ENCODE measurements at regions not wholly inside any gene's neighbourhood (a gene's known extent, or its start where the extent isn't known, plus 50 kb on each side); places are given as distances from the start of the nearest gene placed in this dataset.

DNA sequence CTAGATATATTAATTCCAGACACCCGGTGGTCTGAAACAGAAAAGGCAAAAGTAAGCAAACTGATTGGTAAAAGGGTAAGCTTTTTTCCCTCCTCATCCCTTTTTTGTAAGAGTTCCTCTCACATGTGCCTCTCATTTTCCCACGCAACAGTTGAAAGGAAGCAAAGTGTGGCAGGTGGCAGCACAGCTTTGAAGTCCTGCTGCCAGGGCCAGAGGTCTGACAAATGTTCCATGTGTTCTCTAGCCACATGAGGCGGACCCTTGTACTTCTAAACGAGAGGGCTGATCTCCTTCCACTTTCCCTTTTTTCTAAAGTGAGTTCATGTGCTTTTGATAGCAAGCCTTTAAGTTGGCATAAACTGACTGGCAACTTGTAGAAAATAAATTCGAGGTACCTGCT lies 217.5 kb downstream of the POLR1F start:
- DNase-seq (no peak), ATAC-seq (no peak)
- no peak overlapping the region for H3K4me3 ChIP-seq
- WGBS (ENCODE audit: insufficient coverage, low coverage, low lambda C conversion rate, missing lambda C conversion rate): 40% methylated on average over 5 of the region's 5 CpGs
- H3K36me3 ChIP-seq: no peaks in the 10 kb centered on the region
- intact Hi-C loops (cut with DNase I): no loop called here
- no peaks in the 10 kb centered on the region for H3K27me3 ChIP-seq
- H3K27ac ChIP-seq: no peak overlapping the region
- TF ChIP-seq CTCF (IDR thresholded peaks at IDR 0.05) (no peak), POLR2A (IDR thresholded peaks at IDR 0.05) (no peak)
- no peaks in the 10 kb centered on the region for H3K9me3 ChIP-seq
- no peaks in the 10 kb centered on the region for H3K4me1 ChIP-seq

DNA sequence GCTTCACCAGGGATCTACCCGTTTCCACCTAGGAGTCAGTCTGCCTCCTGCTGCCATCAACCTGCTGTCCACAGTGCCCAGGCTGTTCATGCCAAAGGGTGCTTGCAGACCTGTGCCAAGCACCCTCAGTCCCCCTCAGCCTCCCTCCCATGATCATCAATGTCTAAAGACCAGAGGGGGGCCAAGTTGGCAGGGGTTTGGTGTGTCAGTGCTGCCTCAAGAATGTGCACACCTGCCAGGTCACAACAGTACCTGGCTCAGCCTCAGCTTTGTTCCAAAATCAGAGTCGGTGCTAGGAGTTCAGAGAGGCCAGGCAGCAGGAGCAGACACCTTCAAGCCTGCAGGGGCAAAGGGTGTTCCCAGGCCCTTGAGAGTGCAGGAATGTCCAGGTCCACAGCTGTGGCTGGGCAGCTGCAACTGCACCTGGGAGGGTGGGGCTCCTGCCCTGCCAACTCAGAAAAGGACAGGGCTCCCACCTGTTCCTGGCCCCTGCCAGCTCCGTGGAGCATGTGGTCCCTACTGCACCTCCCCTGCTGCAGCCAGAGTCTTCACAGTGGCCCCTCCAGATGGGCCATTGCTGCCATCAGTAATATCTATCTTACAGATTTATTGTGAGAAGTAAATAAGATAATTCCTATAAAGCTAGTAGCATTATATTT lies 219.5 kb downstream of the POLR1F start:
- Histone ChIP-seq H3K4me3 (no peak overlapping the region), H3K27ac (no peak overlapping the region), H3K36me3 (no peaks in the 10 kb centered on the region), H3K9me3 (no peaks in the 10 kb centered on the region), H3K4me1 (no peaks in the 10 kb centered on the region), H3K27me3 (no peaks in the 10 kb centered on the region)
- DNase-seq: peak in 1 of 3 donors; percentile 40
- 57% methylated on average over 1 of the region's 3 CpGs for WGBS (ENCODE audit: insufficient coverage, low coverage, low lambda C conversion rate, missing lambda C conversion rate)
- peak in 1 of 4 donors; percentile 26 for ATAC-seq
- TF ChIP-seq CTCF (IDR thresholded peaks at IDR 0.05) (no peak), POLR2A (IDR thresholded peaks at IDR 0.05) (no peak)
- intact Hi-C loops (cut with DNase I): no loop called here

DNA sequence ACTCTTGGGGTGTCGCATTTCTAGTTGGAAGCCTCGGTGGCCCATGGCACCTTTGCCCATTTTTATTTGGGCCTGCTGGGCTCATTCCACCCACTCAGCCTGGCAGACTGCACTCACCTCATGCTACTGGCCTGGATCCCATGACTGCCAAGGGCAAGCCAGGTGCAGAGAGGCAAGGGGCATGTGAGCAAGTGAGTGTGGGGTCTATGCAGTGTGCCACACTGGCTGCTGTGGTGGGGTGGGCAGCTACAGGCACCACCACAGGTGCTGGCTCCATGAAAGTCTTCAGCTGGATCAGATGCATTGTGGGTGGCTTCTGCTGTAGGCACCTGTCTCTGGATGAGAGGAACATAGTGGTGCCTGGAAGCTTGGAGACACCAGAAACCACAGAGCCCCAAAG lies 220.8 kb downstream of the POLR1F start:
- intact Hi-C loops (cut with DNase I): no loop called here
- no peak for TF ChIP-seq CTCF (IDR thresholded peaks at IDR 0.05)
- TF ChIP-seq POLR2A (IDR thresholded peaks at IDR 0.05): no peak
- no peaks in the 10 kb centered on the region for H3K36me3 ChIP-seq
- no peaks in the 10 kb centered on the region for H3K9me3 ChIP-seq
- H3K27ac ChIP-seq: no peak overlapping the region
- no peak overlapping the region for H3K4me3 ChIP-seq
- H3K27me3 ChIP-seq: no peaks in the 10 kb centered on the region
- no peaks in the 10 kb centered on the region for H3K4me1 ChIP-seq
- DNase-seq: no peak
- 49% methylated on average over 2 of the region's 2 CpGs for WGBS (ENCODE audit: insufficient coverage, low coverage, low lambda C conversion rate, missing lambda C conversion rate)
- no peak for ATAC-seq

DNA sequence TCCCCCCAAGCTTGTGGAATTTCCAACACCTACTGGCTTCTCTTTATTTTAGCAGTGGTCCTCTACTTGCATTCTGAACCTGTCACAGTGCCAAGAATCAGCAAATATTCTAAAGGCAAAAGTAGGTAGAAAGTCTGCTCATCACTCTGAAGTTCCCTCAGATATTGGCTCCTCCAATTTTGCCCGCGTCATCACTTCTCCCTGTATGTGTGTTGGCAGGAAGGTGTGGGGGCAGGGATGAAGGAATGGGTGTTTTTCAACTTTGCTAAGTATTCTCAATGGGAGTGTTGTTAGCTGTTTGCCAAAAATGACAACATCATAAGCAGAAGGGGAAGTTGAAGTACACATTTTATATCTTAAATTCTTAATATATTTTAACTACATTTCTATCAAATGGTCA lies 226.2 kb downstream of the POLR1F start:
- H3K27me3 ChIP-seq: no peaks in the 10 kb centered on the region
- H3K27ac ChIP-seq: no peak overlapping the region
- DNase-seq (no peak), ATAC-seq (no peak)
- intact Hi-C loops (cut with DNase I): no loop called here
- no peaks in the 10 kb centered on the region for H3K36me3 ChIP-seq
- WGBS (ENCODE audit: insufficient coverage, low coverage, low lambda C conversion rate, missing lambda C conversion rate): 46% methylated on average over 2 of the region's 2 CpGs
- TF ChIP-seq CTCF (IDR thresholded peaks at IDR 0.05) (no peak), POLR2A (IDR thresholded peaks at IDR 0.05) (no peak)
- H3K4me3 ChIP-seq: no peak overlapping the region
- H3K9me3 ChIP-seq: no peaks in the 10 kb centered on the region
- no peaks in the 10 kb centered on the region for H3K4me1 ChIP-seq

DNA sequence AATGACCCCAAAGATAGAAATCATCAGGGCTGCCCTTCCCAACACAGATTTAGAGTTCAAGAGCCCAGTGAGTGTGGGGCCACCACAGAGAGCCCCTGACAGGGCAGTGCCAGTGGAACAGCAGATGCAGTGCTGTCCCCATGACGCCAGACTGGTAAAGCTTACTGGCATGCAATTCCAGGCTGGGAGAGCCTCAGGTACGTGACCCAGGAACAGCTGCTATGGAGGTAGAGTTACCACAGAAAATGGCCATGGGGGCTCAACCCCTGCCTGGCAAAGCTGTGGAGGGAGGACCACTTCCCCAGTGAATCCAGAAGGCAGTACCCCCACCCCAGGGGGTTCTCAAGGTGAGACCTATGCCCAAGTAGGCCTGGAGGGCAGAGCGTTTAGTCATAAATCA lies 228.5 kb downstream of the POLR1F start:
- intact Hi-C loops (cut with DNase I): no loop called here
- DNase-seq: no peak
- Histone ChIP-seq H3K9me3 (no peaks in the 10 kb centered on the region), H3K4me1 (no peaks in the 10 kb centered on the region), H3K4me3 (no peak overlapping the region), H3K27ac (no peak overlapping the region), H3K27me3 (no peaks in the 10 kb centered on the region), H3K36me3 (no peaks in the 10 kb centered on the region)
- TF ChIP-seq CTCF (IDR thresholded peaks at IDR 0.05) (no peak), POLR2A (IDR thresholded peaks at IDR 0.05) (no peak)
- ATAC-seq: no peak
- WGBS (ENCODE audit: insufficient coverage, low coverage, low lambda C conversion rate, missing lambda C conversion rate): 41% methylated on average over 3 of the region's 3 CpGs

Measured in right lobe of liver (tissue), 6 donors.